A673 (cell line): ENCODE measurements at regions not wholly inside any gene's neighbourhood (a gene's known extent, or its start where the extent isn't known, plus 50 kb on each side); places are given as distances from the start of the nearest gene placed in this dataset.

ENCODE experiments used
- EZH2 ChIP-seq: fragments of 200-600 bp; sonication (generic); IDR thresholded peaks from 2 replicates; pipeline ENCODE4 v1.6.1; 2017; ENCODE audit warnings: borderline replicate concordance, low read depth, mild to moderate bottlenecking, mixed read lengths, antibody characterized with exemption, low read length; ENCODE audit not compliant: poor library complexity, severe bottlenecking
- TF ChIP-seq, protein P1 (sequence below): fragments of 300-800, 200-600 bp; sonication (generic); conservative IDR thresholded peaks from 2 replicates; pipeline ENCODE4 v1.5.1; 2017; ENCODE audit warnings: low read depth, mild to moderate bottlenecking, antibody characterized with exemption, low read length, moderate library complexity, mixed read lengths

DNA sequence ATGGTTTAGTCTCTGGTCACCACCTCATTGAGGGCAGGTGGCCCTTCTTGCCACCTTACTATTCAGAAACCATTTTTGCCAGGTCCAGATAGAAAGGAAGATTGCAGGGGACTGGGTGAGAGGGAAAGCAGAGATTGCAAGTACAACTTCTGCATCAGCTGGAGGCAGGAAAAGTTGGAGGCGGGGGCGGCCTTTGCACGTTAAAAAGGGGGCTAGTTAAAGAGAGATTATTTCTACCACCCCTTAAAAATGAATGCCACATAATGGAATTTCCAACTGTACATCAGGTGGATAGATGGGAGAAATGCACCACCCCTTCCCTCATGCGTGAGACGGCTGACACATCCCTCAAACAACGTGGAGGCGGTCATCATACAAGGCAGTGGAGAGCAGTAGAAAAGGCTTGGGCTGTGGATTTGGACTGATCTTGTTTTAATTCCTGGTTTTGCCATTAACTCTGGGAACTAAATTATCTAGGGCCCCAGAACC is 95.4 kb upstream of the CNKSR3 start:
- TF ChIP-seq, protein P1, sequence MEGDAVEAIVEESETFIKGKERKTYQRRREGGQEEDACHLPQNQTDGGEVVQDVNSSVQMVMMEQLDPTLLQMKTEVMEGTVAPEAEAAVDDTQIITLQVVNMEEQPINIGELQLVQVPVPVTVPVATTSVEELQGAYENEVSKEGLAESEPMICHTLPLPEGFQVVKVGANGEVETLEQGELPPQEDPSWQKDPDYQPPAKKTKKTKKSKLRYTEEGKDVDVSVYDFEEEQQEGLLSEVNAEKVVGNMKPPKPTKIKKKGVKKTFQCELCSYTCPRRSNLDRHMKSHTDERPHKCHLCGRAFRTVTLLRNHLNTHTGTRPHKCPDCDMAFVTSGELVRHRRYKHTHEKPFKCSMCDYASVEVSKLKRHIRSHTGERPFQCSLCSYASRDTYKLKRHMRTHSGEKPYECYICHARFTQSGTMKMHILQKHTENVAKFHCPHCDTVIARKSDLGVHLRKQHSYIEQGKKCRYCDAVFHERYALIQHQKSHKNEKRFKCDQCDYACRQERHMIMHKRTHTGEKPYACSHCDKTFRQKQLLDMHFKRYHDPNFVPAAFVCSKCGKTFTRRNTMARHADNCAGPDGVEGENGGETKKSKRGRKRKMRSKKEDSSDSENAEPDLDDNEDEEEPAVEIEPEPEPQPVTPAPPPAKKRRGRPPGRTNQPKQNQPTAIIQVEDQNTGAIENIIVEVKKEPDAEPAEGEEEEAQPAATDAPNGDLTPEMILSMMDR = no peak
- TF ChIP-seq EZH2 = no peak
